BJ (cell line): ENCODE measurements at regions not wholly inside any gene's neighbourhood (a gene's known extent, or its start where the extent isn't known, plus 50 kb on each side); places are given as distances from the start of the nearest gene placed in this dataset.

Source experiments
- CTCF ChIA-PET: fragments of 350-600 bp; formaldehyde crosslinking; extraction: SDS; loops from one replicate; lab custom pipeline; 2021; ENCODE audit warnings: antibody characterized with exemption, inconsistent platforms; lab: Yijun Ruan, JAX
- POLR2A ChIA-PET: fragments of 300-600 bp; sonication (Branson Sonifier 250); formaldehyde crosslinking; extraction: SDS; loops from one replicate; lab custom pipeline; 2021; ENCODE audit warnings: antibody characterized with exemption; lab: Charles Lee
- DNase-seq: peaks from one replicate; pipeline ENCODE4 v3.0.0-alpha.2; 2011; ENCODE audit warnings: low read depth
- H3K27me3 ChIP-seq: 2 replicates; pipeline ENCODE4 v1.6.0; 2011; ENCODE audit warnings: low read length; ENCODE audit not compliant: control insufficient read depth, insufficient read depth
- H3K36me3 ChIP-seq: 2 replicates; pipeline ENCODE4 v1.5.1; 2011; ENCODE audit warnings: low read length; ENCODE audit not compliant: control insufficient read depth, insufficient read depth
- H3K4me3 ChIP-seq: 2 replicates; pipeline ENCODE4 v1.5.1; 2011; ENCODE audit warnings: low read depth, mild to moderate bottlenecking, control low read depth, low read length
- CTCF ChIP-seq: IDR thresholded peaks from 2 replicates; pipeline ENCODE4 v1.5.1; 2011; ENCODE audit warnings: low read depth, mild to moderate bottlenecking, control low read depth, inconsistent platforms, low read length, moderate library complexity; ENCODE audit not compliant: insufficient read depth

DNA sequence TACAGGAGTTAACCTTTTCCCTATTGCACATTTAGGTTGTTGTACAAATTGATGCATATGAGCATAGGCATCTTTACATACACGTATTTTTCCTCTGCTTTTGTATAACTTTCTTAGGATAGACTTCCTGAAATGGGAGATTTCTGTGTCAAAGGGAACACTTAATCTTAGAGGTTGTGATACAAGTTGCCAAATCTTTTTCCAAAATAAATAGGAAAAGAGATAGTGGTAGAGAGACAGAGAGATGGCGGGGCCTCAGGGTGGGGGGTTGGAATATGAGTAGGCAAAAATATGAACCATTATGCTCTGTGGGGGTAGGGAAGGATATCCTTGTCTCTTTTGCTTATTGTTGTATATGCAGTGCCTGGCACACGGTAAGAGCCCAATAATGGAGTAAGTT is 70.7 kb upstream of the UBE2E1 start:
- DNase-seq: no peak
- POLR2A ChIA-PET: no interaction called here

GRCh38 chr3:23735535-23736326 is 70.0 kb upstream of the UBE2E1 start:
- TF ChIP-seq CTCF: no peak
- ChIA-PET POLR2A (no interaction called here), CTCF (interaction anchor here (1.5 kb wide), 1 partner anchor 88 kb away, joined by 3 read pairs; no protein-coding TSS in a partner anchor)
- DNase-seq: no peak
- Histone ChIP-seq H3K36me3 (no peaks in the 10 kb centered on the region), H3K27me3 (no peaks in the 10 kb centered on the region), H3K4me3 (no peak overlapping the region)

More for the DNA sequence above, 70.7 kb upstream of the UBE2E1 start:
- H3K27me3 ChIP-seq: no peaks in the 10 kb centered on the region
- CTCF ChIA-PET: interaction anchor here (1.5 kb wide), 1 partner anchor 87 kb away, joined by 3 read pairs; no protein-coding TSS in a partner anchor
- no peak for TF ChIP-seq CTCF
- H3K36me3 ChIP-seq: no peaks in the 10 kb centered on the region
- H3K4me3 ChIP-seq: no peak overlapping the region

DNA sequence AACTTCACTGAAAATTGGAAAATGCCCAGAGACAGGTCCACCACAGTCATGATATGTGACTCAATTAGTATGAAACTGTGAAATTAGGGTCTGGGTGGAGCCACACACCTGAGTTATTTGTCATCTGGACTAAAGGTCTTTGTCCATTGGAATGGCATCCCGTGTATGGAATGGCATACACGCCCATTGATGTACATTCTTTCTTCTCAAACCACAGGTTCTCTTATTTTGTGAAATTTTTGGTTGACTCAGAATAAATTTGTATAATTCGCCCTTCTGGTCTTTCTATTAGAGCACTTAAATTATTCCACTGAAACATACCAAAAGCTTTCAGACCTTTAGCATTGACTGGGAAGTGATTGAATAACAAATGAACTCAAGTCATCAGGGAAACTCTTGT is 66.8 kb upstream of the UBE2E1 start:
- DNase-seq: no peak
- H3K4me3 ChIP-seq: no peak overlapping the region
- no peaks in the 10 kb centered on the region for H3K36me3 ChIP-seq
- CTCF ChIA-PET: no interaction called here
- POLR2A ChIA-PET: no interaction called here
- TF ChIP-seq CTCF: no peak
- H3K27me3 ChIP-seq: no peaks in the 10 kb centered on the region

DNA sequence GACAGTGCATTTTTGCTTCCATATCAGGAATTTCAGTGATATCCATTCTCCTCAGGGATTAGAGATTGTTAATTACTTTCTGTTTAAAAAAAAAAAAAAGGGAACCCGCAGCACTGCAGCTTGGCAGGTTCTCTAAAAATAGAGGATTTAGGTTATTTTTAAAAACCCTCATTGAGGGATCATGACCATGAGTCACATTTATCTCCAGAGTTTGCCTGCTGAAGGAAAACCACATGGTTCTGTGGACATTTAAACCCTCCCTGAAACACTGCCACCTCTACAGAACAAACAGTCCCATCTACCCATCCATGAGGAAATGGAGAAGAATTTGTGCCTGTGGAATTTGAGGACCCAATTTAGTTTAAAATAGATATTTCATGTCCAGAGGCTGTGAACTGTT is 66.2 kb upstream of the UBE2E1 start:
- Histone ChIP-seq H3K27me3 (no peaks in the 10 kb centered on the region), H3K4me3 (no peak overlapping the region), H3K36me3 (no peaks in the 10 kb centered on the region)
- peak; percentile 55 for DNase-seq
- no peak for TF ChIP-seq CTCF
- ChIA-PET CTCF (no interaction called here), POLR2A (no interaction called here)

DNA sequence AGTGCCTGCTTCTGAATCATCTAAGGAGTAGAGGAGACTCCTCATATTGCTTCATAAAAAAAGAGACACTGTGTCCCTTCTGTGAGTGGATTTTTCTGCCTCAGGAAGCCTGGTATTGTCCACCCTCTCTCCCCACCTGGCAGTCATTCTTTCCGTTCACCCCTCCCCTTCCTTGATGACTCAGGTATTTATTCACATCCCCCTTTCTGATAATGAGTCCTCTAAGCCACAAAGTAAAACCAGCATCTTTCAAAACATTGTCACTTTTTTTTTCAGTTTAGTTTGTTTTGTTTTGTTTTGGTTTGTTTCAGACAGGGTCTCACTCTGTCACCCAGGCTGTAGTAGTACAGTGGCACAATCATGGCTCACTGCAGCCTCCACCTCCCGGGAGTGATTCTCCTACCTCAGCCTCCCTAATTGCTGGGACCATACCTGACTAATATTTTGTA is 65.2 kb upstream of the UBE2E1 start:
- POLR2A ChIA-PET: no interaction called here

More for the DNA sequence above, 65.2 kb upstream of the UBE2E1 start:
- H3K27me3 ChIP-seq: no peaks in the 10 kb centered on the region
- no peak for DNase-seq
- no peak for TF ChIP-seq CTCF
- H3K36me3 ChIP-seq: no peaks in the 10 kb centered on the region
- CTCF ChIA-PET: no interaction called here
- H3K4me3 ChIP-seq: no peak overlapping the region
